Neural progenitor cell (in vitro differentiated cells): ENCODE measurements at regions not wholly inside any gene's neighbourhood (a gene's known extent, or its start where the extent isn't known, plus 50 kb on each side); places are given as distances from the start of the nearest gene placed in this dataset.

Experiments
- DNase-seq: peaks from one replicate; pipeline ENCODE4 v3.0.0-alpha.2; 2016; ENCODE audit warnings: low spot score
- H2AFZ ChIP-seq: fragments of 200-600 bp; sonication (generic); replicated peaks from 2 replicates; pipeline ENCODE4 v1.6.1; 2016; ENCODE audit warnings: antibody characterized with exemption
- H3F3A ChIP-seq: fragments of 200-600 bp; sonication (generic); 2 replicates; pipeline ENCODE4 v1.6.1; 2016; ENCODE audit warnings: antibody characterized with exemption, low read depth
- H3K27ac ChIP-seq: fragments of 200-600 bp; sonication (generic); 2 replicates; pipeline ENCODE4 v1.5.1; 2016; ENCODE audit warnings: mild to moderate bottlenecking
- H3K27me3 ChIP-seq: fragments of 200-600 bp; sonication (generic); 2 replicates; pipeline ENCODE4 v1.6.1; 2016; ENCODE audit warnings: mild to moderate bottlenecking, moderate library complexity
- H3K36me3 ChIP-seq: fragments of 200-600 bp; sonication (generic); 2 replicates; pipeline ENCODE4 v1.5.1; 2016
- H3K4me1 ChIP-seq: fragments of 200-600 bp; sonication (generic); 2 replicates; pipeline ENCODE4 v1.6.1; 2016; ENCODE audit warnings: mixed run types
- H3K4me2 ChIP-seq: fragments of 200-600 bp; sonication (generic); 2 replicates; pipeline ENCODE4 v1.6.1; 2016
- H3K4me3 ChIP-seq: fragments of 200-600 bp; sonication (generic); 2 replicates; pipeline ENCODE4 v1.5.1; 2016
- H3K79me2 ChIP-seq: fragments of 200-600 bp; sonication (generic); 2 replicates; pipeline ENCODE4 v1.6.1; 2016; ENCODE audit warnings: low read depth
- H3K9ac ChIP-seq: fragments of 200-600 bp; sonication (generic); 2 replicates; pipeline ENCODE4 v1.6.1; 2016
- H3K9me3 ChIP-seq: fragments of 200-600 bp; sonication (generic); 2 replicates; pipeline ENCODE4 v1.5.1; 2016; ENCODE audit warnings: low read depth
- H4K20me1 ChIP-seq: fragments of 200-600 bp; sonication (generic); 2 replicates; pipeline ENCODE4 v1.6.1; 2016; ENCODE audit warnings: low read depth
- H3K27ac Mint-ChIP-seq: 3 replicates; pipeline ENCODE4 v1.8.0; 2021; ENCODE audit warnings: mixed read lengths
- H3K27me3 Mint-ChIP-seq: 2 replicates; pipeline ENCODE4 v1.8.0; 2022; ENCODE audit warnings: low read depth, mild to moderate bottlenecking, inconsistent platforms, moderate library complexity, mixed read lengths; ENCODE audit not compliant: insufficient read depth
- H3K36me3 Mint-ChIP-seq: 3 replicates; pipeline ENCODE4 v1.8.0; 2021; ENCODE audit warnings: mixed read lengths
- H3K4me1 Mint-ChIP-seq: 3 replicates; pipeline ENCODE4 v1.8.0; 2021; ENCODE audit warnings: mixed read lengths
- H3K4me3 Mint-ChIP-seq: 3 replicates; pipeline ENCODE4 v1.8.0; 2021; ENCODE audit warnings: mild to moderate bottlenecking, moderate library complexity, mixed read lengths
- H3K9me3 Mint-ChIP-seq: 3 replicates; pipeline ENCODE4 v1.8.0; 2020; ENCODE audit warnings: mixed read lengths
- EZH2 ChIP-seq: fragments of 200-600 bp; sonication (generic); IDR thresholded peaks from 2 replicates; pipeline ENCODE4 v1.6.1; 2017; ENCODE audit warnings: antibody characterized with exemption, mild to moderate bottlenecking, moderate library complexity
- EZH2phosphoT487 ChIP-seq: fragments of 200-600 bp; sonication (generic); IDR thresholded peaks from 2 replicates; pipeline ENCODE4 v1.6.1; 2017; ENCODE audit warnings: antibody characterized with exemption
- TF ChIP-seq, protein P1 (sequence below): fragments of 200-600 bp; sonication (generic); IDR thresholded peaks from 2 replicates; pipeline ENCODE4 v1.5.1; 2017; ENCODE audit warnings: antibody characterized with exemption, mild to moderate bottlenecking

DNA sequence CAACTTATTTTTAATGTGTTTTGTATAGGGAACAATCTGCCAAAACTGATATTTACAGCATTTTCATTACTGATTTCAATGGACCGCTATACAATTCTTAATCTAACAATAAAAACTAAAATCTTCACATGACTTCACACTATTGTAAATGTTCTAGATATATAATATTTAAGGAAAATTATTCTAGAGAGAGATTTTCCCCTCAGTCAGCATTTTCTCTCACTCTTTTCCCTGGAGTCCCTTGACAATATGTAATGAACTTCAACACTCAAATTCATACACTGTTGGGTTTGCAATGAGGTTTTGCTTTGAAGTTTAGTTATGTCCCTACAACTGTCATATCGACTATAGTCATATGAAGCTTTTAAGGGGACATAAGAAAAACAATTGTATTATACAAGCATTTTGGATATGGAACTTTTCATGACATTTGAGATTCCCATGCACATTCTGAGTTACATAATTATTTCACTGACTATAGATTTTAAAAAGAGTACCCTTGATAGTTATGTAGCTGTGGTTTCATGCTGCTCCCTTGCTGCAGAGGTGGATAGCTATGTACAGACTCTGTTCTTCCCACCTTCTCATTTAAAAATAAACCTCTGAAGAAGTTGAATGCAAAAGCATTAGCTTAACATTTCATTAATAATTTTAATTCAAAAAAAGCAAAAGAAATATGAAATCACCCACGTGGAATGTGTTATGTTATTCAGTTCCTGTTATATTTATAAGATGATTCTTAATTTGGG, 338.5 kb downstream of the AKAIN1 start:
- no peak overlapping the region for H3K27ac Mint-ChIP-seq
- H3K36me3 Mint-ChIP-seq: no peaks in the 10 kb centered on the region
- H3K9me3 ChIP-seq: no peaks in the 10 kb centered on the region
- no peaks in the 10 kb centered on the region for H4K20me1 ChIP-seq
- H3K36me3 ChIP-seq: no peaks in the 10 kb centered on the region
- H3K4me1 ChIP-seq: peaks cover 13% of the 10 kb centered on the region
- no peak overlapping the region for H3K27ac ChIP-seq
- no peak overlapping the region for H3K4me3 ChIP-seq
- H3F3A ChIP-seq: peaks cover 14% of the 10 kb centered on the region
- peaks cover 8% of the 10 kb centered on the region for H3K4me1 Mint-ChIP-seq
- no peaks in the 10 kb centered on the region for H3K79me2 ChIP-seq
- no peak overlapping the region for H3K9ac ChIP-seq
- no peaks in the 10 kb centered on the region for H3K27me3 Mint-ChIP-seq
- H3K27me3 ChIP-seq: peaks cover 16% of the 10 kb centered on the region
- TF ChIP-seq, protein P1, sequence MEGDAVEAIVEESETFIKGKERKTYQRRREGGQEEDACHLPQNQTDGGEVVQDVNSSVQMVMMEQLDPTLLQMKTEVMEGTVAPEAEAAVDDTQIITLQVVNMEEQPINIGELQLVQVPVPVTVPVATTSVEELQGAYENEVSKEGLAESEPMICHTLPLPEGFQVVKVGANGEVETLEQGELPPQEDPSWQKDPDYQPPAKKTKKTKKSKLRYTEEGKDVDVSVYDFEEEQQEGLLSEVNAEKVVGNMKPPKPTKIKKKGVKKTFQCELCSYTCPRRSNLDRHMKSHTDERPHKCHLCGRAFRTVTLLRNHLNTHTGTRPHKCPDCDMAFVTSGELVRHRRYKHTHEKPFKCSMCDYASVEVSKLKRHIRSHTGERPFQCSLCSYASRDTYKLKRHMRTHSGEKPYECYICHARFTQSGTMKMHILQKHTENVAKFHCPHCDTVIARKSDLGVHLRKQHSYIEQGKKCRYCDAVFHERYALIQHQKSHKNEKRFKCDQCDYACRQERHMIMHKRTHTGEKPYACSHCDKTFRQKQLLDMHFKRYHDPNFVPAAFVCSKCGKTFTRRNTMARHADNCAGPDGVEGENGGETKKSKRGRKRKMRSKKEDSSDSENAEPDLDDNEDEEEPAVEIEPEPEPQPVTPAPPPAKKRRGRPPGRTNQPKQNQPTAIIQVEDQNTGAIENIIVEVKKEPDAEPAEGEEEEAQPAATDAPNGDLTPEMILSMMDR: no peak
- TF ChIP-seq EZH2phosphoT487: no peak
- no peak for TF ChIP-seq EZH2
- no peak overlapping the region for H3K4me2 ChIP-seq
- H3K4me3 Mint-ChIP-seq: no peak overlapping the region
- no peaks in the 10 kb centered on the region for H3K9me3 Mint-ChIP-seq
- no peak for DNase-seq
- H2AFZ ChIP-seq: no peak overlapping the region

DNA sequence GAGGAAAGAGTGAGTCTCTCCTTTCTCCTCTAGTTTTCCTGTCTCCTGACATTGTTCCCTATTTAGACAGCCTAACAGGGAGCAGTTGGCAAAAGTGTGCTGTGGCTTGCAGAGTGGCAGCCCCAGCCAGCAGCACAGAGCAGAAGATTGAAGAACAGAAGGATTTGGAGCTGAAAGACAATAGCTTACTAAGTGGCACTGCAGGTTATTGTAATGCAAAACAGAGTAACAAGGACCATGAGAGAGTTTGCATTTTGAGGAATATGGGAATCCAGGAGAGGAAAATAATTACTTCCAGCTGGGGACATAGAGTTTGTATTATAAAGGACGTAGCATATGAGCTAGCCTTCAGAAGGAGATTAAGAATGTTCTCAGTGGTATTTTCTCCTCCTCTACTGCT, 342.4 kb downstream of the AKAIN1 start:
- H2AFZ ChIP-seq: peak overlapping the region; percentile 35
- no peaks in the 10 kb centered on the region for H4K20me1 ChIP-seq
- H3K79me2 ChIP-seq: no peaks in the 10 kb centered on the region
- Mint-ChIP-seq H3K4me3 (no peak overlapping the region), H3K9me3 (no peaks in the 10 kb centered on the region), H3K27ac (no peak overlapping the region), H3K36me3 (no peaks in the 10 kb centered on the region), H3K4me1 (peaks cover 8% of the 10 kb centered on the region), H3K27me3 (peaks cover 3% of the 10 kb centered on the region)
- H3K9ac ChIP-seq: no peak overlapping the region
- peaks cover 23% of the 10 kb centered on the region for H3K27me3 ChIP-seq
- DNase-seq: peak; percentile 42
- H3K9me3 ChIP-seq: no peaks in the 10 kb centered on the region
- no peak overlapping the region for H3K27ac ChIP-seq
- H3F3A ChIP-seq: peaks cover 14% of the 10 kb centered on the region
- H3K4me3 ChIP-seq: no peak overlapping the region
- H3K4me1 ChIP-seq: peaks cover 13% of the 10 kb centered on the region
- peak overlapping the region; percentile 32 for H3K4me2 ChIP-seq
- TF ChIP-seq, protein P1: no peak
- TF ChIP-seq EZH2: no peak
- no peak for TF ChIP-seq EZH2phosphoT487
- H3K36me3 ChIP-seq: no peaks in the 10 kb centered on the region

DNA sequence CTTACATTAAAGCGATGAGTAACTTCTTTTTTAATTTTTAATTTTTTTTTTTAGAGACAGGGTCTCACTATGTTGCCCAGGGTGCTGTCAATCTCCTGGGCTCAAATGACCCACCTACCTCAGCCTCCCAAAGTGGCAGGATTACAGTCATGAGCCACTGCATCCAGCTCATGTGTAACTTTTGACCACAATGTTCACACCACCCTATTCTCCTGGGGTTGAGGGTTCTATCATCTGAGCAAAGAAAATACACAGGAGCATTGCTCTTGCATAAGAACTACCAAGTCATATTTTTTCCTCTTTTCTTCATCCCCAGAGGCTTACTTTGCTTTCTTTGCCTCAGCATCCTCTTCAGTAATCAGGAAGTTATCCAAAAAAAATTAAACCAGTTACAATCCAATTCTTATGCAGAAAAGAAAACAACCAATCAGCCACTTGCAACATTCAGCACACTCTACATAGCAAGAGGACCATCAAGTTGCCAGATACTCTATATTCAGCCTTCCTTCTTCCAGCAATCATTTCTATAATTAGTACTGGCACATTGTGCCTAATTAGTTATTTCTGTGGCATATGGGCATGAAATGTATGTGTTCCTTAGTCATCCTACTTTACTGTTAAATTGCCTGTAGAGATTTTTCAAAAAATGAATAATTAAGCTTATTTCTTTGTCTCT, 345.6 kb downstream of the AKAIN1 start:
- H3K4me3 ChIP-seq: no peak overlapping the region
- DNase-seq: no peak
- H3K9me3 ChIP-seq: no peaks in the 10 kb centered on the region
- Mint-ChIP-seq H3K4me3 (no peak overlapping the region), H3K4me1 (peaks cover 8% of the 10 kb centered on the region), H3K27ac (no peak overlapping the region), H3K9me3 (no peaks in the 10 kb centered on the region), H3K36me3 (no peaks in the 10 kb centered on the region), H3K27me3 (peaks cover 3% of the 10 kb centered on the region)
- H3F3A ChIP-seq: peaks cover 14% of the 10 kb centered on the region
- no peak overlapping the region for H3K4me2 ChIP-seq
- H3K4me1 ChIP-seq: peaks cover 13% of the 10 kb centered on the region
- peaks cover 23% of the 10 kb centered on the region for H3K27me3 ChIP-seq
- no peak for TF ChIP-seq EZH2phosphoT487
- H3K9ac ChIP-seq: no peak overlapping the region
- H3K79me2 ChIP-seq: no peaks in the 10 kb centered on the region
- H3K36me3 ChIP-seq: no peaks in the 10 kb centered on the region
- H3K27ac ChIP-seq: no peak overlapping the region
- no peak overlapping the region for H2AFZ ChIP-seq
- no peaks in the 10 kb centered on the region for H4K20me1 ChIP-seq

DNA sequence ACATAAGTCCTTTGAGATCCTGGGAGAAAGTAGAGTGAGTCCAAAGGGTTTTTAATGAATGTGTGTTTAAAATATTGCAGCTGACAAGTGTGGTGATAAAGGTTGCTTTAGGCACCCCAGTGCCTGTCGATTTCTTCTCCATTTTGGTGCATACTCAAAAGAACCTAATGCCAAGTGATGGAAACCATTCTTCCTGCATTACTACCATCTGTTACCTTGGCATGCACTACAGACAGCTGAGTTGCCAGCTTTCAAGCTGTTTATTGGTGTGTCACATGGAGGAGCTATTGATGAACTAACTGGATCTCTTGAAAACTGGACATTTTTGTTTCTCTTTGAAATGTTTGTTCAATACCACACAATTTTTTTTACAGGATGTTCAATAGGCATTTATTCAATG, 350.0 kb downstream of the AKAIN1 start:
- Histone ChIP-seq H3K4me3 (no peak overlapping the region), H3F3A (no peaks in the 10 kb centered on the region), H3K79me2 (no peaks in the 10 kb centered on the region), H3K36me3 (no peaks in the 10 kb centered on the region), H4K20me1 (no peaks in the 10 kb centered on the region), H2AFZ (no peak overlapping the region), H3K9me3 (no peaks in the 10 kb centered on the region), H3K27me3 (no peaks in the 10 kb centered on the region), H3K27ac (no peak overlapping the region), H3K4me1 (no peaks in the 10 kb centered on the region), H3K9ac (no peak overlapping the region), H3K4me2 (no peak overlapping the region)
- H3K4me3 Mint-ChIP-seq: no peak overlapping the region
- H3K4me1 Mint-ChIP-seq: no peaks in the 10 kb centered on the region
- no peaks in the 10 kb centered on the region for H3K9me3 Mint-ChIP-seq
- no peak for TF ChIP-seq EZH2phosphoT487
- no peak for TF ChIP-seq EZH2
- TF ChIP-seq, protein P1: no peak
- DNase-seq: no peak
- no peaks in the 10 kb centered on the region for H3K27me3 Mint-ChIP-seq
- no peaks in the 10 kb centered on the region for H3K36me3 Mint-ChIP-seq
- H3K27ac Mint-ChIP-seq: no peak overlapping the region
